H9 (cell line): ENCODE measurements at regions not wholly inside any gene's neighbourhood (a gene's known extent, or its start where the extent isn't known, plus 50 kb on each side); places are given as distances from the start of the nearest gene placed in this dataset.

ENCODE experiments used
- DNase-seq: peaks from one replicate; pipeline ENCODE4 v3.0.0-alpha.2; 2017
- H2AFZ ChIP-seq: one replicate; pipeline ENCODE4 v1.6.1; 2013; ENCODE audit warnings: mild to moderate bottlenecking, low read length, control low read depth, moderate library complexity
- H2AK5ac ChIP-seq: 2 replicates; pipeline ENCODE4 v1.6.1; 2013; ENCODE audit warnings: low read length, control low read depth, mixed read lengths; ENCODE audit not compliant: insufficient read length
- H2BK120ac ChIP-seq: one replicate; pipeline ENCODE4 v1.6.1; 2013; ENCODE audit warnings: low read depth, mild to moderate bottlenecking, low read length, control low read depth, inconsistent platforms; ENCODE audit not compliant: poor library complexity, severe bottlenecking
- H2BK12ac ChIP-seq: 2 replicates; pipeline ENCODE4 v1.6.1; 2013; ENCODE audit warnings: low read length, control low read depth, mixed read lengths, low read depth; ENCODE audit not compliant: insufficient read length
- H2BK15ac ChIP-seq: 2 replicates; pipeline ENCODE4 v1.6.1; 2013; ENCODE audit warnings: low read depth, low read length, control low read depth
- H2BK20ac ChIP-seq: one replicate; pipeline ENCODE4 v1.6.1; 2013; ENCODE audit warnings: low read depth, mild to moderate bottlenecking, low read length, control low read depth, inconsistent platforms; ENCODE audit not compliant: poor library complexity, severe bottlenecking
- H2BK5ac ChIP-seq: 2 replicates; pipeline ENCODE4 v1.6.1; 2013; ENCODE audit warnings: low read length, control low read depth, mixed read lengths; ENCODE audit not compliant: insufficient read length
- H3K14ac ChIP-seq: 2 replicates; pipeline ENCODE4 v1.6.1; 2013; ENCODE audit warnings: low read length, control low read depth; ENCODE audit not compliant: insufficient read depth
- H3K18ac ChIP-seq: 2 replicates; pipeline ENCODE4 v1.6.1; 2013; ENCODE audit warnings: low read depth, mild to moderate bottlenecking, mixed read lengths, low read length, control low read depth; ENCODE audit not compliant: insufficient read length
- H3K23ac ChIP-seq: 2 replicates; pipeline ENCODE4 v1.6.1; 2013; ENCODE audit warnings: low read length, control low read depth, mixed read lengths, low read depth; ENCODE audit not compliant: insufficient read length
- H3K23me2 ChIP-seq: 2 replicates; pipeline ENCODE4 v1.6.1; 2013; ENCODE audit warnings: low read depth, mild to moderate bottlenecking, mixed read lengths, low read length, control low read depth; ENCODE audit not compliant: insufficient read length, poor library complexity, severe bottlenecking
- H3K27ac ChIP-seq: 2 replicates; pipeline ENCODE4 v1.5.1; 2013; ENCODE audit warnings: low read length, control low read depth, mixed read lengths, low read depth; ENCODE audit not compliant: insufficient read length
- H3K27me3 ChIP-seq: 2 replicates; pipeline ENCODE4 v1.6.1; 2013; ENCODE audit warnings: low read length, control low read depth, inconsistent platforms; ENCODE audit not compliant: insufficient read depth
- H3K4ac ChIP-seq: 2 replicates; pipeline ENCODE4 v1.6.1; 2013; ENCODE audit warnings: low read depth, mild to moderate bottlenecking, control low read depth, inconsistent platforms, low read length, moderate library complexity
- H3K4me1 ChIP-seq: 2 replicates; pipeline ENCODE4 v1.6.1; 2013; ENCODE audit warnings: low read length, control low read depth, inconsistent platforms; ENCODE audit not compliant: insufficient read depth
- H3K4me2 ChIP-seq: 2 replicates; pipeline ENCODE4 v1.6.1; 2013; ENCODE audit warnings: low read length, control low read depth, mixed read lengths; ENCODE audit not compliant: insufficient read length, insufficient read depth
- H3K56ac ChIP-seq: 2 replicates; pipeline ENCODE4 v1.6.1; 2013; ENCODE audit warnings: low read depth, mild to moderate bottlenecking, mixed read lengths, low read length, control low read depth; ENCODE audit not compliant: insufficient read length
- H3K79me1 ChIP-seq: 2 replicates; pipeline ENCODE4 v1.6.1; 2013; ENCODE audit warnings: low read depth, mild to moderate bottlenecking, moderate library complexity, low read length, control low read depth, inconsistent platforms; ENCODE audit not compliant: insufficient read depth, poor library complexity, severe bottlenecking
- H3K79me2 ChIP-seq: 2 replicates; pipeline ENCODE4 v1.6.1; 2013; ENCODE audit warnings: low read length, control low read depth, inconsistent platforms; ENCODE audit not compliant: insufficient read depth
- H3K9ac ChIP-seq: 2 replicates; pipeline ENCODE4 v1.6.1; 2013; ENCODE audit warnings: low read length, control low read depth, mixed read lengths; ENCODE audit not compliant: insufficient read length; ENCODE audit errors: extremely low read depth
- H3K9me3 ChIP-seq: one replicate; pipeline ENCODE4 v1.6.1; 2013; ENCODE audit warnings: low read depth, low read length, inconsistent platforms; ENCODE audit not compliant: control insufficient read depth
- H3T11ph ChIP-seq: one replicate; pipeline ENCODE4 v1.6.1; 2013; ENCODE audit warnings: mild to moderate bottlenecking, low read length, control low read depth, inconsistent platforms
- H4K20me1 ChIP-seq: one replicate; pipeline ENCODE4 v1.6.1; 2013; ENCODE audit not compliant: control insufficient read depth, insufficient read length, insufficient read depth
- H4K5ac ChIP-seq: 2 replicates; pipeline ENCODE4 v1.6.1; 2013; ENCODE audit warnings: low read depth, mild to moderate bottlenecking, mixed read lengths, low read length, control low read depth; ENCODE audit not compliant: insufficient read length
- H4K8ac ChIP-seq: replicated peaks from 2 replicates; pipeline ENCODE4 v1.6.1; 2013; ENCODE audit warnings: low read length, control low read depth, mixed read lengths, low read depth; ENCODE audit not compliant: insufficient read length
- H4K91ac ChIP-seq: 2 replicates; pipeline ENCODE4 v1.6.1; 2013; ENCODE audit warnings: low read depth, mild to moderate bottlenecking, moderate library complexity, mixed read lengths, low read length, control low read depth; ENCODE audit not compliant: insufficient read length
- H3K27ac Mint-ChIP-seq, 3 experiments: 2 replicates in 2 of 3; 3 replicates in 1 of 3; pipeline ENCODE4 v1.8.0; 2020 to 2021; ENCODE audit warnings: mixed read lengths in 3 of 3, mild to moderate bottlenecking in 1 of 3, moderate library complexity in 1 of 3
- H3K27me3 Mint-ChIP-seq: 2 replicates; pipeline ENCODE4 v1.8.0; 2021; ENCODE audit warnings: low read depth, mild to moderate bottlenecking, moderate library complexity, mixed read lengths
- H3K36me3 Mint-ChIP-seq, 3 experiments: 2 replicates in 2 of 3; 3 replicates in 1 of 3; pipeline ENCODE4 v1.8.0; 2020 to 2021; ENCODE audit warnings: low read depth in 3 of 3, mixed read lengths in 3 of 3; ENCODE audit not compliant: insufficient read depth in 1 of 3
- H3K4me1 Mint-ChIP-seq, 2 experiments: 2 replicates each; pipeline ENCODE4 v1.8.0; 2020; ENCODE audit warnings: mixed read lengths in 2 of 2
- H3K4me3 Mint-ChIP-seq, 2 experiments: 2 replicates in 1 of 2; 3 replicates in 1 of 2; pipeline ENCODE4 v1.8.0; 2020 to 2021; ENCODE audit warnings: mild to moderate bottlenecking in 2 of 2, mixed read lengths in 2 of 2, moderate library complexity in 1 of 2
- H3K9me3 Mint-ChIP-seq, 2 experiments: 2 replicates in 1 of 2; 3 replicates in 1 of 2; pipeline ENCODE4 v1.8.0; 2020; ENCODE audit warnings: mild to moderate bottlenecking in 2 of 2, mixed read lengths in 2 of 2, moderate library complexity in 1 of 2
- CTCF ChIP-seq: fragments of 200-600 bp; sonication (generic); conservative IDR thresholded peaks from 3 replicates; pipeline ENCODE4 v1.8.0; 2021; ENCODE audit warnings: antibody characterized with exemption, mild to moderate bottlenecking
- WGBS: extraction: QIAGEN DNeasy Blood & Tissue Kit; methylation state at CpG from one replicate; pipeline ENCODE4 v1.1.7; 2013; ENCODE audit warnings: missing lambda C conversion rate, low lambda C conversion rate, mixed read lengths; ENCODE audit not compliant: insufficient read length; ENCODE audit errors: extremely low coverage; 5-methylcytosine and 5-hydroxymethylcytosine counted together

GRCh38 chr13:38530492-38530891 lies 156.4 kb upstream of the FREM2 start:
- 0 out of 2 replicates have a peak, but pooled peaks cover 3% of the 10 kb centered on the region for H3K4me1 ChIP-seq
- H3K23ac ChIP-seq, result no peak overlapping the region
- no peak overlapping the region for H3K27ac ChIP-seq
- no peak overlapping the region for H2BK120ac ChIP-seq
- H3K4me2 ChIP-seq, result no peak overlapping the region
- H3K9me3 ChIP-seq, result no peaks in the 10 kb centered on the region
- H3K79me2 ChIP-seq, result no peaks in the 10 kb centered on the region
- H3K27ac Mint-ChIP-seq, result no peak overlapping the region
- H3K18ac ChIP-seq, result no peak overlapping the region
- H2AK5ac ChIP-seq, result no peak overlapping the region
- H3K4me3 Mint-ChIP-seq, result no peak overlapping the region
- no peak overlapping the region for H4K8ac ChIP-seq
- H2BK20ac ChIP-seq, result no peak overlapping the region
- H2BK15ac ChIP-seq, result no peak overlapping the region
- H3K9me3 Mint-ChIP-seq, result no peaks in the 10 kb centered on the region
- no peaks in the 10 kb centered on the region for H3K23me2 ChIP-seq
- H3K36me3 Mint-ChIP-seq, result no peaks in the 10 kb centered on the region
- H3K79me1 ChIP-seq, result no peaks in the 10 kb centered on the region
- WGBS, result no CpG with 5 or more reads among the region's 3 CpGs
- no peak overlapping the region for H4K5ac ChIP-seq
- H3K9ac ChIP-seq, result no peak overlapping the region
- peak; percentile 54; the same call in 2 of the 3 replicates for TF ChIP-seq CTCF
- H3K4ac ChIP-seq, result no peak overlapping the region
- H3K56ac ChIP-seq, result no peak overlapping the region
- H3K4me1 Mint-ChIP-seq, result peaks cover 30 to 37% of the 10 kb centered on the region in 2 experiments
- no peaks in the 10 kb centered on the region for H3K27me3 Mint-ChIP-seq
- H3K27me3 ChIP-seq, result no peaks in the 10 kb centered on the region
- DNase-seq, result no peak
- H2BK12ac ChIP-seq, result no peak overlapping the region
- H3T11ph ChIP-seq, result no peak overlapping the region
- no peak overlapping the region for H2BK5ac ChIP-seq
- H4K20me1 ChIP-seq, result no peaks in the 10 kb centered on the region
- H4K91ac ChIP-seq, result no peak overlapping the region
- no peak overlapping the region for H3K14ac ChIP-seq
- no peak overlapping the region for H2AFZ ChIP-seq
